ENCODE measurements at regions not wholly inside any gene's neighbourhood (a gene's known extent, or its start where the extent isn't known, plus 50 kb on each side); places are given as distances from the start of the nearest gene placed in this dataset.
"Not testable (repeated sequence)": the region's sequence is repeated elsewhere in the genome, so short reads cannot be mapped to it uniquely, and the experiment has no call there.

DNA sequence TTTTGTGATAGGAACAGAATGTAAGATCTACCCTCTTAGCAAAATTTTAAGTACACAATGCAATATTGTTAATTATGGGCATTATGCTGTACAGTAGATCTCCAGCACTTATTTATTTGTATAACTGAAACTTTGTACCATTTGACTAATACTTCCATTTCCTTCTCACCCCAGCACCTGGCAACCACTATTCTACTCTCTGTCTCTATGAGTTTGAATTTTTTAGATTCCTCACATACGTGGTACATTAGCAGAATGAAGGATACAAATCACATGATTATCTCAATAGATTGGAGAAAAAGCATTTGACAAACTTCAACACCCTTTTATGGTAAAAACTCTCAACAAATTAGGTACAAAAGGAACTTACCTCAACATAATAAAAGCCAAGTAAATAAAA lies 90.3 kb upstream of the DLX6 start:
- Histone ChIP-seq H3K27me3 (ENCODE audit: control insufficient read depth, insufficient read depth, low read length) (no peaks in the 10 kb centered on the region), H3K27ac (ENCODE audit: low read depth, low read length) (no peak overlapping the region), H3K9me3 (ENCODE audit: control insufficient read depth, insufficient read depth, low read length) (no peaks in the 10 kb centered on the region), H3K4me3 (ENCODE audit: low read depth, low read length) (no peak overlapping the region)
- TF ChIP-seq, protein P1, sequence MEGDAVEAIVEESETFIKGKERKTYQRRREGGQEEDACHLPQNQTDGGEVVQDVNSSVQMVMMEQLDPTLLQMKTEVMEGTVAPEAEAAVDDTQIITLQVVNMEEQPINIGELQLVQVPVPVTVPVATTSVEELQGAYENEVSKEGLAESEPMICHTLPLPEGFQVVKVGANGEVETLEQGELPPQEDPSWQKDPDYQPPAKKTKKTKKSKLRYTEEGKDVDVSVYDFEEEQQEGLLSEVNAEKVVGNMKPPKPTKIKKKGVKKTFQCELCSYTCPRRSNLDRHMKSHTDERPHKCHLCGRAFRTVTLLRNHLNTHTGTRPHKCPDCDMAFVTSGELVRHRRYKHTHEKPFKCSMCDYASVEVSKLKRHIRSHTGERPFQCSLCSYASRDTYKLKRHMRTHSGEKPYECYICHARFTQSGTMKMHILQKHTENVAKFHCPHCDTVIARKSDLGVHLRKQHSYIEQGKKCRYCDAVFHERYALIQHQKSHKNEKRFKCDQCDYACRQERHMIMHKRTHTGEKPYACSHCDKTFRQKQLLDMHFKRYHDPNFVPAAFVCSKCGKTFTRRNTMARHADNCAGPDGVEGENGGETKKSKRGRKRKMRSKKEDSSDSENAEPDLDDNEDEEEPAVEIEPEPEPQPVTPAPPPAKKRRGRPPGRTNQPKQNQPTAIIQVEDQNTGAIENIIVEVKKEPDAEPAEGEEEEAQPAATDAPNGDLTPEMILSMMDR (IDR thresholded peaks at IDR 0.05; ENCODE audit: low read depth, low read length) = no peak
- DNase-seq (ENCODE audit: low read depth, low spot score) = no peak
- CTCF ChIA-PET = no interaction called here
- POLR2A ChIA-PET = no interaction called here

DNA sequence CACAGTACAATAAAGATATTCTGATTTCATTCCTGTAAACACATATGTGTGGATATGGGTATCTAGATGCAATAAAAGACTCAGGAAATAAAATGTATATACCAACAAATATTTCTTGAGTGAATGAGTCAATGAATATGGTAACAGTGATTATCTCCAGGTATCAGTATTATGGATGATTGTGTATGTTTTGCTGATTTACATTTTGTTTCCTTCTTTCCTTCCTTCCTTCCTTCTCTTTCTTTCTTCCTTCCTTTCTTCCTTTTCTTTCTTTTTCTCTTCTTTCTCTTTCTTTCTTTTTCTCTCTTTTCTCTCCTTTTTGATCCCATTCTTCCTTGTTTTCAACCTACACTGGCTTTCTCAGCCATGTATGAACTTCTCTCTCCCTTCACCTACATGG lies 85.3 kb upstream of the DLX6 start:
- TF ChIP-seq, protein P1 (IDR thresholded peaks at IDR 0.05; ENCODE audit: low read depth, low read length) = no peak
- Histone ChIP-seq H3K4me3 (ENCODE audit: low read depth, low read length) (no peak overlapping the region), H3K27ac (ENCODE audit: low read depth, low read length) (no peak overlapping the region), H3K9me3 (ENCODE audit: control insufficient read depth, insufficient read depth, low read length) (no peaks in the 10 kb centered on the region), H3K27me3 (ENCODE audit: control insufficient read depth, insufficient read depth, low read length) (no peaks in the 10 kb centered on the region)
- POLR2A ChIA-PET = no interaction called here
- no peak for DNase-seq (ENCODE audit: low read depth, low spot score)
- CTCF ChIA-PET = no interaction called here

DNA sequence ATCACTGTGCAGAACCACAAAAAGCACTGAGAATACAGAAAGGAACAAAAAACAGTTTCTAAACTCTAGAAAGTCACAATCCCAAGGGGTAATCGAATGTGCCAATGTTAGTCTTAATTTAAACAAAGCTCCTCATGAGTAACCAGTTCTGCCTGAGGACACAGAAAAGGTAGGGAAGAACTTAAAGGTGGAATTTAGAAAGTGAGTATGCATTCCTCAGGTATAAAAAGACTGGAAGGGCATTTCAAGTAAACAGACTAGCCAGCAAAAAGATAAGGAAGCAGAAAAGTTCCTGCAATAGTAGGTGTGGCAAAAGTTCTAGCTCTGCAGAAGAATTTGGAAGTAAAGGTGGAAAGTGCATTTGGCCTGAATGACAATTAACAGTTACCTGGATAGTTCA lies 84.6 kb upstream of the DLX6 start:
- Histone ChIP-seq H3K4me3 (ENCODE audit: low read depth, low read length) (no peak overlapping the region), H3K9me3 (ENCODE audit: control insufficient read depth, insufficient read depth, low read length) (no peaks in the 10 kb centered on the region), H3K27ac (ENCODE audit: low read depth, low read length) (no peak overlapping the region), H3K27me3 (ENCODE audit: control insufficient read depth, insufficient read depth, low read length) (no peaks in the 10 kb centered on the region)
- POLR2A ChIA-PET = no interaction called here
- TF ChIP-seq, protein P1 (IDR thresholded peaks at IDR 0.05; ENCODE audit: low read depth, low read length) = no peak
- no peak for DNase-seq (ENCODE audit: low read depth, low spot score)
- CTCF ChIA-PET = no interaction called here

DNA sequence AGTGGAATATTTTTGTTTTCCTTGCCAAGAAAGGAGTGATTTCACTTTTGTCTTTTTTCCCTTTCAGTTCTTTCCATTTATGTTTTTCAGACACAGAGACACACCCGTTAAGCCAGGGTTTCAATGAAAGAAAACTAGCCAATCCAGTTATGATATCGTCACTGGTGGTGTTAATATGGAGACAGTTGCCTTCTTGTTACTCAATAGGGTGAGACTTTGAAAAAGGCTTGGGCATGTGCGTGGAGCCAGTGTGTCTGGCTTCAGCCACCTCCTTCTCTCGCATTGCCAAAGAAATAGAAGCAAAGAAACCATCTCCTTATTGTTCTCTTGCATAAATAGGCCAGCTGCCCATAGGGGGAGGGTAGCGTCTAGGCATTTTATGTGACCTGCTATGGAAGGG lies 84.1 kb upstream of the DLX6 start:
- no peak overlapping the region for H3K27ac ChIP-seq (ENCODE audit: low read depth, low read length)
- ChIA-PET POLR2A (no interaction called here), CTCF (no interaction called here)
- no peaks in the 10 kb centered on the region for H3K27me3 ChIP-seq (ENCODE audit: control insufficient read depth, insufficient read depth, low read length)
- no peaks in the 10 kb centered on the region for H3K9me3 ChIP-seq (ENCODE audit: control insufficient read depth, insufficient read depth, low read length)
- TF ChIP-seq, protein P1 (IDR thresholded peaks at IDR 0.05; ENCODE audit: low read depth, low read length) = no peak
- no peak overlapping the region for H3K4me3 ChIP-seq (ENCODE audit: low read depth, low read length)
- no peak for DNase-seq (ENCODE audit: low read depth, low spot score)

DNA sequence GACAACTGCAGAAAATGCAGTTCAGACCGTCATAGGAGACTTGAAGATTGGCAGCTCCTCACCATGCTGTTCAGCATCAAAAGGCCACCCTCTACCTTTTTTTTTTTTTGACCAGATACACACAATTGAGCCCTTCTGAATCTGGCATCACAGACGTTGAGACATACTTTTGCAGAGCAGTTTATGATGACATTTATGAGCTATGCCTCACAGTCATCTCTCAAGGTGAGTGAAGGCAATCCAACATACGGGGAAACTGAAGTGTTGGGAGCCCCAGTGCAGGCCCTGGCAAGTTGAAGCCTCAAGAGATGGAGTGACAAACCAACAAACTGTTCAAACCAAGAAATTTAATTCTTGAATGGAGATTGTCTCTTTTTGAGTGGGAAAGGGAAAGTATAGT lies 83.6 kb upstream of the DLX6 start:
- Histone ChIP-seq H3K27ac (ENCODE audit: low read depth, low read length) (no peak overlapping the region), H3K4me3 (ENCODE audit: low read depth, low read length) (no peak overlapping the region), H3K9me3 (ENCODE audit: control insufficient read depth, insufficient read depth, low read length) (no peaks in the 10 kb centered on the region), H3K27me3 (ENCODE audit: control insufficient read depth, insufficient read depth, low read length) (no peaks in the 10 kb centered on the region)
- POLR2A ChIA-PET = no interaction called here
- CTCF ChIA-PET = no interaction called here
- TF ChIP-seq, protein P1 (IDR thresholded peaks at IDR 0.05; ENCODE audit: low read depth, low read length) = no peak
- no peak for DNase-seq (ENCODE audit: low read depth, low spot score)

DNA sequence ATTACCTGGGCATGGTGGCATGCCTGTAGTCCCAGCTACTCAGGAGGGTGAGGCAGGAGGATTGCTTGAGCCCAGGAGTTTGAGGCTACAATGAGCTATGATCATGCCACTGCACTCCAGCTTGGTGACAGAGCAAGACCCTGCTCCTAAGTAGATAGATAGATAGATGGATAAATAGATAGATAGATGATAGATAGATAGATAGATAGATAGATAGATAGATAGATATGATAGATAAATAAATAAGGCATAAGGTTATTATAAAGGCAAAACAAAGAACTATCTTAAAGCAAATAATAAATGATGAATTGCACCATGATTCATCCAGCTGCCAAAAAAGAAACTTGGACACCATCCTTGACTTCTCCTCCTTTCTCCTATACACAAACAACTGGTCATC lies 82.0 kb upstream of the DLX6 start:
- H3K9me3 ChIP-seq (ENCODE audit: control insufficient read depth, insufficient read depth, low read length); H3K4me3 ChIP-seq (ENCODE audit: low read depth, low read length); CTCF ChIA-PET; POLR2A ChIA-PET; H3K27me3 ChIP-seq (ENCODE audit: control insufficient read depth, insufficient read depth, low read length); DNase-seq (ENCODE audit: low read depth, low spot score); H3K27ac ChIP-seq (ENCODE audit: low read depth, low read length): not testable (repeated sequence)

Data from AG04450 (cell line).